Stimulated activated CD8-positive, alpha-beta memory T cell treated with anti-CD3 and anti-CD28 coated beads, Interleukin-12 subunit alpha, Interleukin-12 subunit beta, amount 100 ng/mL, for 4 hours (primary cell): ENCODE measurements at regions not wholly inside any gene's neighbourhood (a gene's known extent, or its start where the extent isn't known, plus 50 kb on each side); places are given as distances from the start of the nearest gene placed in this dataset.
"Not testable (repeated sequence)": the region's sequence is repeated elsewhere in the genome, so short reads cannot be mapped to it uniquely, and the experiment has no call there.

Source experiments
- DNase-seq: peaks from one replicate; pipeline ENCODE4 v3.0.0-alpha.2; 2020; ENCODE audit warnings: low read depth

GRCh38 chr21:13921455-13921854 is 289.3 kb downstream of the LIPI start:
- DNase-seq: not testable (repeated sequence)

GRCh38 chr21:13907385-13907784 is 297.8 kb downstream of the POTED start:
- DNase-seq: not testable (repeated sequence)

DNA sequence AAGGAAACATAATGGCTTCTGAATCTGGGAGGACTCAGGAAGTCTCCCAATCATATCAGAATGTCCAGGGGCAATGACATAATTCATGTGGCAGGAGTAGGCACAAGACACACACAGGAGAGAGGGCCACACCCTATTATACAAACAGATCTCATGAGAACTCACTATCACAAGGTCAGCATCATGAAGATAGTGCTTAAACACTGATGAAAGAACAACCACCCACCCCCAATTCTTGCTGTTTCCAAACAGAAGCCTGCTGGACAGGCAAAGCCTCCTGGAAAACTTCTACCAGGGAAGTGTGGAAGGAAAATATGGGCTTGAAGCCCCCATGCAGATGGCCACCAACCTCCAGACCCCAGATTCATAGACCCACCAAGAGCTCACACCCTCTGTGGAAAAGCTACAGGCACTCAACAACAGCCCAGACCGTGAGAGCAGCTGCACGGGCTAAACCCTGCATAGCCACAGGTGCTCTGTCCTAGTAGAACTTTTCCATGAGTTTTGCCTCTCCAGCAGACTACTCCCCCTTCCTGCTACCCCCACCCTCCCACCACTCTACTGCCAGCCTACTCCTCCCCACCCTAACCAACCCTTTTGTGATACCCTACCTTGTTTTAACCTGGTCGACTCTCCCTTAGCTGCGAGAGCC is 287.1 kb downstream of the POTED start:
- DNase-seq: not testable (repeated sequence)

- DNase-seq: not testable (repeated sequence)
These were observed 284.0 kb downstream of the POTED start for GRCh38 chr21:13893617-13894016.

- DNase-seq: not testable (repeated sequence)
These were observed 283.4 kb downstream of the POTED start for GRCh38 chr21:13893025-13893424.

DNA sequence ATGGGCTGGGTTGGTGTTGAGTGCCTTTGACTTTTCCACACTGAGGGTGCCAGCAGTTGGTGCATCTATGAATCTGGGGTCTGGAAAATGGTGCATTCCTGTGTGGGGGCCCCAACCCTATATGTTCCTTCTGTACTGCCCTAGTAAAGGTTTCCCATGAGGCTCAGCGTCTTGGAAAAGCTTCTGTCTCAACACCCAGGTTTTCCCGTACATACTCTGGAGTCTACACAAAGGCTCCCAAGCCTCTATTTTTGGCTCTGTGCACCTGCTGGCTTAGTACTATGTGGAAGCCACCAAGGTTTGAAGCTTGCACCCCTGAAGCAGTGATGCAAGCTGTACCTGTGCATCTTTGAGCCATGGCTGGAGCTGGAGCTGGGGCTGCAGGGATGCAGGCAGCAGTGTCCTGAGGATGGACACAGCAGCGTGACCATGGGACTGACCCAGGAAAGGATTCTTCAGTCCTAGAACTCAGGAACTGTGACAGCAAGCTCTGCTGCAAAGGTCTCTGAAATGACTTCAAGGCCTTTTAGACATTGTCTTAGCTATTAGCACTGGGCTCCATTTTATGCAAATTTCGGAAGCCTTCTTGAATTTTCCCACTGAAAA is 282.7 kb downstream of the POTED start:
- not testable (repeated sequence) for DNase-seq

DNA sequence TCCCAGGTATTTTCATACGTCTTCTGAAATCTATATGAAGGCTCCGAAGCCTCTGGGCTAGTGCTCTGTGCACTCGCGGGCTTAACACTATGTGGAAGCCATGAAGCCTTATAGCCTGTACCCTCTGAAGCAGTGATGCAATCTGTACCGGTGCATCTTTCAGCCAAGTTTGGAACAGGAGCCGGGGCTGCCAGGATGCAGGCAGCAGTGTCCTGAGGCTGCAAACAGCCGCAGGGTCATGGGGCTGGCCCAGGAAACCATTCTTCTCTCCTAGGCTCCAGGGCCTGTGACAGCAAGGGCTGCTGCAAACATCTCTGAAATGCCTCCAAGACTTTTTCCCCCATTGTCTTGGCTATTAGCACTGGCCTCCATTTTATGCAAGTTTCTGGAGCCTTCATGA is 279.6 kb downstream of the POTED start:
- DNase-seq: not testable (repeated sequence)

DNA sequence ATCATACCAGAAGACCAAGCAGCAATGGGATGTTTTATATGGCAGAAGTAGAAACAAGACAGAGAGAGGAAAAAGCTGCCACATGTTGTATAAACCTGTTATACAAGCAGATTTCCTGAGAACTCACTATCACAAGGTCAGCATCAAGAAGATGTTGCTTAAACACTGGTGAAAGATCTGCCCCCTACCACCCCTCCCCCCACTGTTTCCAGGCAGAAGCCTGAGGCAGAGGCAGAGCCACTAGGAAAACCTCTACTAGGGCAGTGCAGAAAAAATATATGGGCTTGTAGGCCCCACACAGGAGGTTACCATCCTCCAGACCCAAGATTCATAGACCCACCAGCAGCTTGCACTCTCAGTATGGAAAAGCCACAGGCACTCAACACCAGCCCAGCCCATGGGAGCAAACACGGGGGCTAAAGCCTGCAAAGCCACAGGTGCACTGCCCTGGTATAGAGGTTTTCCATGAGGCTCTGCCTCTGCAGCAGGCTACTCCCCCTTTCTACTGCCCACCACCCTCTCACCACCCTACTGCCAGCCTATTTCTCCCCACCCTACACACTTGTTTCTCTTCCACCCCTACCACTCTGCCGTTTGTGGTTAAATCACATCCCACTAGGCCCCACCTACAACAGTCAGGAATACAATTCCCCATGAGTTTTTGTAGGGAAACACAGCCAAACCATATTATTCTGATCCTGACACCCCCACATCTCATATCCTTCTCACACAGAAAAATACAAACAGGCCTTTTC is 274.2 kb downstream of the POTED start:
- DNase-seq: not testable (repeated sequence)

DNA sequence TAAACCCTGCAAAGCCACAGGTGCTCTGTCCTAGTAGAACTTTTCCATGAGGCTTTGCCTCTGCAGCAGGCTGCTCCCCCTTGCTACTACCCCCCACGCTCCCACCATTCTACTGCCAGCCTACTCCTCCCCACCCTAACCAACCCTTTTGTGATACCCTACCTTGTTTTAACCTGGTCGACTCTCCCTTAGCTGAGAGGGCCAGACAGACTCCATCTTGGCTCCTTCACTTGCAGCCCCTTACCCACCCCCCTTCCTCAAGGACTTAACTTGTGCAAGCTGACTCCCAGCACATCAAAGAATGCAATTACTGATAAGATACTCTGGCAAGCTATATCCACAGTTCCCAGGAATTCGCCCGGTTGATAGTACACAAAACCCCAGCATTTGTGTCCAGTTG is 267.9 kb downstream of the POTED start:
- DNase-seq: not testable (repeated sequence)

GRCh38 chr21:13876999-13877398 is 267.4 kb downstream of the POTED start:
- not testable (repeated sequence) for DNase-seq

DNA sequence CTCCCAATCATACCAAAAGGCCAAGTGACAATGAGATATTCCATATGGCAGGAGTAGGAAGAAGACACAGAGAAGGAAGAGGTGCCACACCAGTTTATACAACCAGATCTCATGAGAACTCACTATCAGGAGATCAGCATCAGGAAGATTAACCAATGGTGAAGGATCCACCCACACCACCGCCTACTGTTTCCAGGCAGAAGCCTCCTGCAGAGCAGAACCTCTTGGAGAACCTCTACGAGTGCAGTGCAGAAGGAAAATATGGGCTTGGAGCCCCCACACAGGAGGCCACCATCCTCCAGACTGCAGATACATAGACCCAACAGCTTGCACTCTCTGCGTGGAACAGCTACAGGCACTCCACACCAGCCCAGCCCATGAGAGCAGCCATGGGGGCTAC is 264.4 kb downstream of the POTED start:
- not testable (repeated sequence) for DNase-seq

GRCh38 chr21:13854638-13855037 is 245.1 kb downstream of the POTED start:
- DNase-seq: no peak

GRCh38 chr21:13850808-13851207 is 241.2 kb downstream of the POTED start:
- DNase-seq: not testable (repeated sequence)

DNA sequence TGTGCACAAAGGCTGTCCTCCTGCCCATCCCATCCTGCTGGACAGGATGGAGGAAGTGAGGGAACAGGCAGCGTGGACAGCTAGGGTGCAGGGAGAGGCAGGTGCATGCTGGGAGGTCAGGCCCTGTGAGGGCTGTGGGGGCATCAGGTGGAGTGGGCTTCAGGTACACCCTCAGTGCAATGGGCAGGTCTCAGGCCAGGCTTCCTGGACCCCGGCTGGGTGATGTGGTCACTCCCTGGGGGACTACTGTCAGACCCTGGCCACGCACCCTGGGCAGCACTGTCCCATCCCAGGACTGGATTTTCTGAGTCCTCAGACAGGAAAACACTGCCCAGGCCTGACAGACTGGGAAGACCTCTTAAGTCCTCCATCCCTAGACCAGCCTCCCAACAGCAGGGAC is 239.9 kb downstream of the POTED start:
- DNase-seq: not testable (repeated sequence)

DNA sequence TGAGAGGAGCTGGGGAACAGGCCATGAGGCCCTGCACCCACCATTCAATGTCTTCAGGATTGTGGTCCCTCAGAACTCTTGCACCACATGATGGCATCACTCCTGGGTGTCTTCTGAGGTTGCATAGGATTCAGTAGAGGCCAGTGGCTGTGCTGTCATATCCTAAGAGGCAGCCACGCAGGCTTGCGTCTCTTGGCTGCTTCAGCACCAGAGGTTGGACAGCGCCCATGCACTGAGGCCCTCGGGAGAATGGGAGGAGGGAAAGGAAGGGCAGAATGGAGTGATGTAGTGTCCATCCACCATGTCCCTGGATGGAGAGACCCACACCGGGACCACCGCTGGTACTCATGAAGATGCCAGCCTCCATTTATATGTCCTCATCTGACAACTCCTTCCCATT is 237.1 kb downstream of the POTED start:
- not testable (repeated sequence) for DNase-seq

- DNase-seq: not testable (repeated sequence)
These were observed 235.0 kb downstream of the POTED start for GRCh38 chr21:13844574-13844973.

GRCh38 chr21:13843081-13843480 is 233.5 kb downstream of the POTED start:
- not testable (repeated sequence) for DNase-seq

DNA sequence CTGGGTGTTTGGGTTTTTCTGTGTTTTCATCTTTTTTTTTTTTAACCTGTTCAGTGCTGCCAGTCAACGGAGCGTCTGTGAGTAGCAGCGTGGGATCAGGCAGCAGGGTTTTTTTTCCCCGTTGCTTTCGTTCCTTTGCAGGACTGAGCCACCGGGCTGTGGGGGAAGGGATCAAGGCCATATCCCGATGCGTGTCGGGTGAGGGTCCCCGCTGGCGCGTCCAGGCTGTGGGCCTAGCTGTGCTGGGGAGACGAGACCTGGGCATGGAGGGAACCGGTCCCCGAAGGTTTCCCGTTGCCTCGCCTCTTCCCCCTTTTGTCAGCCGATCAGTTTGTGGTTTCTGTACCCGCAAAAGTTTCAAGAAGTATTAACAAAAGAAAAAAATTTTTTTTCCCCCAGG is 218.1 kb downstream of the POTED start:
- DNase-seq: not testable (repeated sequence)

- no peak for DNase-seq
These were observed 217.6 kb downstream of the POTED start for GRCh38 chr21:13827201-13827600.

DNA sequence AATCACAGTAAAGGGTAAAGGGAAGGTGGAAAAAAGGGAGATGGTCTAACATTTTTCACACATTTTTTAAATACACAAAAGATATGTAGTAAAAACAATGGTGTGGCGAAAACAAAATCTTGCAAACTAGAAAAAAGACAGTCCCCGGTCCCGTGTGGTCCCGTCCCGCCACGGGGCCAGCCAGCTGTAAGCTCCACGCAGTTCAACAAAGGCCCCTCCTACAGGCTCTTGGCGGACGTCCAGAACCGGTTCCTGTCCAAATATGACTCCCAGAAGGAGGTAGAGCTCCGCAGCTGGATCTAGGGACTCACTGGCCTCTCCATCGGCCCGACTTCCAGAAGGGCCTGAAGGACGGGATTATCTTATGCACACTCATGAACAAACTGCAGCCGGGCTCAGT is 216.9 kb downstream of the POTED start:
- not testable (repeated sequence) for DNase-seq

DNA sequence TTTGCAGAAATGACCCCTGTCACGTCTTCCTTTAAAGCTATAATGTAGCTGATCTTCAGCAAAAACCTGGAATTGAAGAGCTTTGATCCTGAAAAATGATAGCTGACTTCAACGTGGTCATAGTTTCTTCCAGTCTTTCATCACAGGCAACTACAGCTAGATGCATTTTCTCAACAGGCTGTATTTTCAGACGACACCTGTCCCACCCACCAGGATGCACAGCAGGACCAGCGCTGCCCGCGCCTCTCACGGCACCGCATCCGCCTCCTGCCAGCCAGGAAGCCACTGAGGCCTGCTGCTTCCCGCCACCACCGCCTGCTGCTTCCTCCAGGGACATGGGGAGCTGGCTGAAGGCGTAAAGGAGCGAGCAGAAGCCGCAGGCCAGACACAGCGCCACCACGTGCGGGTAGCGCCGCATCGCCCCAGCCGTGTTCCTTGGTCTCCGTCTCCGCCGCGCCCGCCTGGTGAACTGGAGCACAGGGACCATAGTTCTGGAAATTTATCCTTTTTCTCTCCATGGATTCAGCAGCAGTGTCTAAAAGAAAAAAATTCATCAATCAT is 215.7 kb downstream of the POTED start:
- not testable (repeated sequence) for DNase-seq

- DNase-seq: not testable (repeated sequence)
These were observed 210.7 kb downstream of the POTED start for GRCh38 chr21:13820286-13820685.

DNA sequence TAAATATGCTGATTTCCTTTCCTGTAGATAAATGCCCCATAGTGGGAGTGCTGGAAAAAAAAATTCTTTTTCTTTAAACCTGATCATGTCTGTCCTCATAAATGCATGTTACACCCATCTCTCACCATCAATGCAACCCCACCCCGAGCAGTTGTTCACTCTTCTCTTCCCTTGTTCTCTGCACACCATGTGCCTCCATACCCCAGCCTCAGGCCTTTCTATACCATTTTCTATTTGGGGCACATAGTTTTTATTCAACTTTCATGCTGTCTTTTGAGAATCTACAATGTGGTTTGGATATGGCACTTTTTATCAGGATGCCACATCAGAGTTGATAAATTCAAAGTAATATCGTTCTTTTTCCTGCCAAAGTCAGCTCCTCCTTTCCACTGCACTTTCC is 202.6 kb downstream of the POTED start:
- DNase-seq: not testable (repeated sequence)
